NCI-H345 treated with DMSO at 0.1 percent for 48 hours (cell line): ENCODE measurements at regions not wholly inside any gene's neighbourhood (a gene's known extent, or its start where the extent isn't known, plus 50 kb on each side); places are given as distances from the start of the nearest gene placed in this dataset.

Experiments used
- DNase-seq: peaks from one replicate; lab custom pipeline; 2025; ENCODE audit not compliant: unreplicated experiment; lab: John Stamatoyannopoulos, UW

GRCh38 chr16:51629576-51629975 is 478.5 kb upstream of the SALL1 start:
- DNase-seq = no peak

- no peak for DNase-seq
Measured at GRCh38 chr16:51624080-51624775, 473.2 kb upstream of the SALL1 start.

GRCh38 chr16:51621610-51622009 is 470.5 kb upstream of the SALL1 start:
- no peak for DNase-seq

DNA sequence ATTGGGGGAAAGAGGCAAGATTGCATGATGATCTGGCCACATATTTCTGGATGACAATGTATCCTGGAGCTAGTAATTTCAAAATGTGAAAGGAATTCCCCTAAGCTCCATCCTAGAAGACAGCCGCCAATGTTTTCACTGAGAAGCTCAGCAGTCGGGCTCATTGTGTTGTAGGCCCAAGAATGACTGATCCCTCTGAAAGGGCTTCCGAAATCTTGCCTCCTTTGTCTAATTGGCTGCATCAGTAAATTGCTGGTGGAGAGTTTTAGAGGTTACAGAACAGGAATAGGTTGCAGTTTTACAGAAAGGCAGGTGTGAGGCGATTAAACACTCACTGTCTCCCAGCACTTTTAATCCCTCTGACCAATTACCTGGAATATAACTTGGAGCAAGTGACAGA is 464.1 kb upstream of the SALL1 start:
- DNase-seq = no peak

- DNase-seq = no peak
Measured at GRCh38 chr16:51607201-51607651, 456.2 kb upstream of the SALL1 start.

GRCh38 chr16:51596247-51596646 is 445.2 kb upstream of the SALL1 start:
- no peak for DNase-seq

GRCh38 chr16:51592535-51593300 is 441.6 kb upstream of the SALL1 start:
- DNase-seq = no peak

DNA sequence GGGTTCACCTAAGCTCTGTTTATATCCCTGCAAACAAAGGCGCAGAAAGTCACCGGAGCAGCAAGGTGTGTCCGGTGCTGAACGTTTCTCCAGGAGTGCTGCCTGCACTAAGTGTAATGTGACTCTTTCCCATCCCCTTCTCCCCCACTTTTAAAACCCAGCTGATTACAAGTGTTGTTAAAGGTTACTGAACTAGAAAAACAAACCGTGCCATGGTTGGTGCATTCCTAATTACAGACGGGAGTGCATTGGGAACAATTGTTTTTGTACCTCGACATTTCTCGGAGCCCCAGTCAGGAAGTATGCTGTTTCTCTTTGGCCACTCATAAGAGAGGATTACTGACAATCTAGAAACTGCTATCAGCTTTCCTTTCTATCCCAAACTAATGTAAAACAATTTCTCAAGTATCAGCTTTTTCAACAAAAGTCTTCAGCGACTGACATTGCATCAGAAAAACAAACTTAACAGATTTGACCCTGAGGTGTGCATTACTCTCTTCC is 441.0 kb upstream of the SALL1 start:
- peak; percentile 43 for DNase-seq

DNA sequence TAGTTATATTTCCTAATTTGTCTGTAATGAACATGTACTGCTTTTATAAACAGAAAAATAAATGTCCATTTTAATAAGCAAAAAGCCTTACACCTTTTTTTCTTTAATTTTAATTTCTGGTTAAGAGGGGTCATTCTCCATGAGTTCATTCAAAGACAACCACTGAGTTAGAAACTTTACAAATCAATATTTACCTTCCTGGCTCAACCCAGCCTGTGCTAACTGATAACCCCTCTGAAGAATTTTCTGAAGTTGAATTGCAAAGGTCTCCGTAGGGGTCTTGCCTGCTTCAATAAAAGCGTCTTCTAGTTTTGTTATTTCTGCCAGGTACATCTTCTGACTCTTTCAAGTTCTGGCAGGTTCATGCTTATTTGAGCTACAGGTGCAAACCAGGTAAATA is 440.4 kb upstream of the SALL1 start:
- no peak for DNase-seq

DNA sequence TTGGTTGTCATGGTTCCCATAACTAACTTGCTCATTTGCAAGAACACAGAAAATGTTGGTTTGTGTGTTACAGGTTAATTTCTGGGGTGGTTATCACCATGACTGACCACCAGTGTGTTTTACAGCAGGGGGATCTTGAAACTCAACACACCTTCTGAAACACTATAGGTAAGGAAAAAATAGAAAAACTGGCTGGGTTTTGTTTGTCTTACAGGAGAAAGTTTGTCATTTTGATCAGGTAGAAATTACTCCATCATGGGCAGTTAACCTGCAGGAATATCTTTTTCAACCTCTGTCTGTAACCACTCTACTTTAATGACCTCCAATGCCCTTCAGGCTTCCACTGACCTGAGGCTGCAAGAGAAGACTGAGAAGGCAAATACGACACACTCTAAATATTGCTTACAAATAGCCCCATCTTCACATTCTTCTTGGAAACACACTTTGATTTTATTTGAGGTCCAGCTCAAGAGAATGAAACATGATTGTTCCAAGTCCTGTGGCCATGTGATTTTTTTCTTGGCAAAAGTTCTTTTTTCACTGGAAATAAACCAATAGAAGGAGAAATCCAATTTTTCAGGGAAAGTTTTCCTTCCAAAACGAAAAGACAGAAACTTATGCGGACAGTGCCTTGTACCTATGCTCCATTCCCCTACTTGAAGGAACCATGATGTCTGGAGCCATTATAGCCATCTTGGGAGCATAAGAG is 428.7 kb upstream of the SALL1 start:
- DNase-seq = no peak

DNA sequence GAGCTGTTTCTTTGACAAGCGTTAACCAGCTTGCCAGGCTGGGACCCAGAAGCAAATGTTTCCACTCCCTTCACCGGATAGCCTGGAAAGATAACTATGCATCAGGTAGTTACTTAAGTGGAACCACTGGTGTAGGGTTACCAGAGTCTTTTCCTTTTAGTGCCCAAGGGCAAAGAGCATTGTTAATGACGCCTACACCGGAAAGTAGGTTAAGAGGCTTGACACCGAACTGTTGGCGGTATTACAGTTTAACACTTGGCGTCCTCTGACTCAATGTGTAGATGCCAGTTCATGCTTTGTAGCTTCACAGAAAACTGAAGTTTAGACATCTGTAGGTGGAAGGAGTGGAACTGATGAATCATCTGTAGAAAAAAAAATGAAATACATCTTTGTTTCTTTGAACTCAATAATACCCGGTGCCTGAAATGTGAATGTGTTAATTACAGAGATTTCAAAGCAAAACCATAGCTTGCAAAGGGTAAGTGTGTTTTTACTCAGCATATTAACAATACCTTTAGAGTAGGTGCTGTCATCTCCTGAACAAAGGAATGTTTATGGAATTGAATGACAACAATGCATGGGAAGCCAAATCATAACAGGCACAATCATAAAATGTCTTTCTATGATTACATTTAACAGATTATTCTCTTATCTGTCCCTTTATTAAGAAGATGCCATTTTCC is 426.7 kb upstream of the SALL1 start:
- DNase-seq = no peak

DNA sequence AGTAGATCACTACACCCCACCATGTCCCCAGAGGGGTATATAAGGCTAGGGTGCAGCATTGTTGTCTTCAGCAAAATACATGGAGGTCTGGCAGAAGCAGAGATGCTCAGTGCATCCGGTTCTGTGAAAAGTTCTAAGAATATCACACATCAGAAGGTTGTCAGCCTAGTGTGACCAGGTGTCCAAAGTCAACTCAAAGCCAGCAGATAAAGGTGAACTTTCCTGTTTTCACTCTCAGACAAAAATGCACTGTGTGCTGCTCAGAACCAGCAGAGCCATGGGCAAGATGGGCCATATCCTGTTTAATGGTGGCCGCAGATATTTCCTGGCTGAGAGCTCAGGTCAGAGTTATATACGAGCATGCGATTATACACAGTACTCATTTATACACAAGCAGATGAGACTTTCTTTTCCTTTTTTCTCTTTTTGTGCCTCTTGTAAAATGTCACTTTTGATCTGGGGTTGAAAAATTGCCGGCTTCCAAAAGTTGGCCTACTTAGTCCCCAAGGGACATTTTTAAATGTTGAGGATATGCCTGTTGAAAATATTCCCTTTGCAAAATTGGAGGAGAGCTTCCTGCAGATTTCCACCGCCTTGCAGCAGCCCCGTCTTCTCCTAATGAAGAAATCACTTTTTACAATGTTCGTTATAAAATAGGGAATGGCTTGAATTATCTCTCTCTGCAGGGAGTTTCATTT is 425.6 kb upstream of the SALL1 start:
- DNase-seq = no peak

DNA sequence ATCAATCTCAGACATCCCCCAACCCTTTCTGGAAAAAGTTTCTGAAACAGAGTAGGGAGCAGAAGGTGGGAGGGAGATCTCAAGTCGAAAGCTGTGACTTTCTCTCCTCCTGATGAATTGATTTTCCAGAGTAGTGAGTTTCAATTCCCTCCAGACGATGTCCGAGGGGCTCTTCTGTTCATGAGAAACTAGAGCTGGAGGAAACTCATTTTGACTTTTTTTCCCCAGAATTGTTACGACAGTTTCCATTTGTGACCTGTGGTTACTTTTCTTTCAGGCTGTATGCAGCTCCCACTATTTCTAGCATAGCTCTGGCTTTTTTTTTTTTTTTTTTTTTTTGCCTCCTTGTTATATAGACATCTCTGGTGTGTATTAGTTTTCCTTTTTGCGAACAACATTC is 422.1 kb upstream of the SALL1 start:
- no peak for DNase-seq

DNA sequence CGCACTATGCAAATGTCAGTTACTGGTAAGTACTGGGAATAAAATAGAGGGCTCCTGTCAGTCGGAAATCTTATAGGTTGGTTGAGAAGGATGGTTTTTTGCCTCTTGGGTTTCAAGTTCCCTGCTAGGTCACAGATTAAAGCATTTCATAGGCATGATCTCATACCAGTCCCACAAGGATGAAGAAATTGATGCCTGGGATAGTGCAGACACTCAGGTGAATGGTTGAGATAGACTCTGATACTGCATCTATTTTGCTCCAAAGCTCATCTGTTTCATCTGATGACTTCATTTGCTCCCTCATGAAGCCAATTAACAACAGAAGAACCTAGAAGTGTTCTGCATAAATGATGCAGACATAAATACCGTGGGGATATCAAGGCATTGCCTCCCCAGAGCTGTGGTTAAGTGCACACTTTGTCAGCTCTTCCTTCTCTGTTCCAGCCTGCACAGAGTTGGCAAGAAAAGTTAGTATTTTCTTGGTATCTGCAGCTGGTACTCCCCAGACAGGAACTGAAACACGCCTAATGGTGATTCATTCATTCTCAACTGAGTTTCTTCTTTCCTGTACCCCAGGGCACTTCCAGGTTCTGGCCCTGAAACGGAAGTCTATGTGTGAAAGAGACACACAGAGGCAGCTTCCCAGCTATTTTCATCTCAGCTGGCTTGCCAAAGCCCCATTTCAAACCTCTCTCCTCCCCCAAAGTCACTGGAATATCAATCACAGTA is 418.3 kb upstream of the SALL1 start:
- DNase-seq = no peak

DNA sequence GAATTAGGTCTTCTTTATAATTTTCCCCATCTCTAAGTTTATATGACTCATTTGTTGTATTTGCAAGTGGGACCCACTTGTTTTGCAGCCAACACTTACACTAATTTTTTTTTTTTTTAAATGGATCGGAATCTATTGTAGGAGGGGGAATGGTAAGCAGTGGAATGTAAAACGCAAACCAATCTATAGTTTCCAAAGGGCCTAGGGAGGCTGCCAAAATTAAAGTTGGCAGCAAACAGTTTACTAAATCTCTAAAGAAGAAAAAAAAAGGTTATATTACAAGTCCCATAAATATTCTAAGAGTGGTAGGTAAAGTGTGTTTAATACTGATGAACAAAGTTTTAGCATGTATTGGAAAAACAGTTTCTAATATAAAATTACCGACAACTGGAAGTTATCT is 416.8 kb upstream of the SALL1 start:
- DNase-seq = no peak

GRCh38 chr16:51565184-51565583 is 414.1 kb upstream of the SALL1 start:
- DNase-seq = no peak

- no peak for DNase-seq
Measured at GRCh38 chr16:51562891-51563290, 411.8 kb upstream of the SALL1 start.

GRCh38 chr16:51559901-51560300 is 408.8 kb upstream of the SALL1 start:
- no peak for DNase-seq

GRCh38 chr16:51557670-51558069 is 406.6 kb upstream of the SALL1 start:
- no peak for DNase-seq
